ENCODE measurements at regions not wholly inside any gene's neighbourhood (a gene's known extent, or its start where the extent isn't known, plus 50 kb on each side); places are given as distances from the start of the nearest gene placed in this dataset.

- no peak for TF ChIP-seq CTCF (conservative IDR thresholded peaks at IDR 0.05 in 1 of 2, IDR thresholded peaks at IDR 0.05 in 1 of 2; ENCODE audit: low read depth in 1 of 2, low read length in 2 of 2)
- no peak for TF ChIP-seq EZH2 (IDR thresholded peaks at IDR 0.05; ENCODE audit: low read length, missing control alignments)
Observed at GRCh38 chr7:15888090-15888489, 201.6 kb upstream of the MEOX2 start.
